ENCODE measurements at regions not wholly inside any gene's neighbourhood (a gene's known extent, or its start where the extent isn't known, plus 50 kb on each side); places are given as distances from the start of the nearest gene placed in this dataset.

DNA sequence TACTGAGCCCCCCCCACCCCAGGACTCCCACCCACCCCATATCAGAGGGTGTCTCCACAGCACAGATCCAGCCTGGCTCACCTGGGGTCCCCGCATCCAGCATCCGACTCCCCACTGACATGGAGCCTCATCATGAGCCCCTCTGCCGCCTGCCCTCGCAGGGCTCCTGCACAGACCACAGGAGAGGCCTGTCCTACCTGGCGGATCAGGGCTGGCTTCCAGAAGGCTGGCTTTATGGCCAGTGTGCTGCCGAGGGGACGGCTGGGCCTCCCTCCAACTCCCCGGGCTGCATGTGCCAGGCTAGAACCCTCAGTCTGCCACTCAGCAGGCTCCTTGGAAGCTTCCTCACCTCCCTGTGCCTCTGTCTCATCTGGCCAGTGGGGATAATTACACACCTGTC lies 119.0 kb downstream of the RFLNA start:
- no peak for TF ChIP-seq CTCF (IDR thresholded peaks at IDR 0.05)
- no peak for TF ChIP-seq POLR2A (IDR thresholded peaks at IDR 0.05)
